SU-DHL-6 (cell line): ENCODE measurements at regions not wholly inside any gene's neighbourhood (a gene's known extent, or its start where the extent isn't known, plus 50 kb on each side); places are given as distances from the start of the nearest gene placed in this dataset.

Experiments
- H2AFZ ChIP-seq: fragments of 200-600 bp; sonication (generic); 2 replicates; pipeline ENCODE4 v1.6.1; 2014; ENCODE audit warnings: low read depth, mild to moderate bottlenecking, moderate library complexity, mixed read lengths, antibody characterized with exemption, low read length; ENCODE audit not compliant: severe bottlenecking
- H3F3A ChIP-seq: fragments of 200-600 bp; shearing (Covaris generic); 2 replicates; pipeline ENCODE4 v1.6.0; 2016; ENCODE audit warnings: antibody characterized with exemption, mild to moderate bottlenecking; ENCODE audit not compliant: insufficient read depth
- H3K27ac ChIP-seq: fragments of 200-600 bp; sonication (generic); 2 replicates; pipeline ENCODE4 v1.5.1; 2016; ENCODE audit warnings: low read depth, mild to moderate bottlenecking, low read length, moderate library complexity, mixed read lengths
- H3K27me3 ChIP-seq: fragments of 200-600 bp; sonication (generic), shearing (Covaris generic); 2 replicates; pipeline ENCODE4 v1.6.0; 2014; ENCODE audit warnings: mild to moderate bottlenecking, low read length
- H3K36me3 ChIP-seq: fragments of 200-600 bp; sonication (generic); 2 replicates; pipeline ENCODE4 v1.6.1; 2014; ENCODE audit warnings: mild to moderate bottlenecking, low read length, mixed read lengths
- H3K4me2 ChIP-seq: fragments of 300-600, 200-600 bp; shearing (Covaris generic), sonication (generic); 2 replicates; pipeline ENCODE4 v1.6.0; 2014; ENCODE audit warnings: low read length, low read depth, mild to moderate bottlenecking; ENCODE audit not compliant: poor library complexity, severe bottlenecking
- H3K4me3 ChIP-seq: fragments of 200-600 bp; sonication (generic); 2 replicates; pipeline ENCODE4 v1.5.1; 2014; ENCODE audit warnings: antibody characterized with exemption, low read length, mild to moderate bottlenecking, mixed read lengths; ENCODE audit not compliant: insufficient read depth, poor library complexity, severe bottlenecking
- H3K79me2 ChIP-seq: fragments of 200-600 bp; sonication (generic); 2 replicates; pipeline ENCODE4 v1.6.1; 2014; ENCODE audit warnings: mild to moderate bottlenecking, low read length, moderate library complexity; ENCODE audit not compliant: insufficient read depth
- H3K9ac ChIP-seq: fragments of 200-600 bp; sonication (generic); 2 replicates; pipeline ENCODE4 v1.7.0; 2014; ENCODE audit warnings: mild to moderate bottlenecking, low read length
- H3K9me2 ChIP-seq: fragments of 200-600 bp; sonication (generic); replicated peaks from 2 replicates; pipeline ENCODE4 v1.6.1; 2014; ENCODE audit warnings: low read length; ENCODE audit not compliant: insufficient read depth
- H3K9me3 ChIP-seq: fragments of 200-600 bp; sonication (generic); 2 replicates; pipeline ENCODE4 v1.6.1; 2014; ENCODE audit warnings: low read length, mixed read lengths; ENCODE audit not compliant: insufficient read depth
- H4K20me1 ChIP-seq: fragments of 200-600 bp; sonication (generic); 2 replicates; pipeline ENCODE4 v1.6.1; 2014; ENCODE audit warnings: low read depth, mild to moderate bottlenecking, antibody characterized with exemption, low read length, moderate library complexity, mixed read lengths
- EZH2phosphoT487 ChIP-seq: fragments of 200-600 bp; sonication (generic), shearing (Covaris generic); conservative IDR thresholded peaks from 2 replicates; pipeline ENCODE4 v1.6.1; 2018; ENCODE audit warnings: mild to moderate bottlenecking, antibody characterized with exemption, low read length, moderate library complexity, mixed read lengths
- TF ChIP-seq, protein P1 (sequence below): fragments of 200-600 bp; sonication (generic); IDR thresholded peaks from one replicate; pipeline ENCODE4 v1.5.1; 2017; ENCODE audit warnings: antibody characterized with exemption, mild to moderate bottlenecking, low read length, moderate library complexity; ENCODE audit not compliant: insufficient read depth, poor library complexity, severe bottlenecking

DNA sequence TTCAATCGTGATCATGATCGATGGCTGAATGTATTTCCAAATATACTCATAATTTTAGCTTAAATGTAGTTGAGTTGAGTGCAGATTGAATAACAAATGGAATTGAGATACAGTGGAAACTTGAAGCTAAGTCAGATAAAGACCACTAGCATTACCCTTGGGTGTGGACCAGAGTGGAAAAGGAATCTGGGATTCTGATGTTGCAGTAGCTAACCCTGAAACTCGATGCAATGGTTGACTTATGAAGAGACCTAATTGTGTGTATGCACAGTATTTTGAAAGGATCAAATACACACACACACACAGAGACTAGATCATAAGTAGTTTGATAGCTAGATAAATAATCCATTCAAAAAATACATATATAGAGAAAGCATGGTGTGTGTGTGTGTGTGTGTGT lies 135.8 kb downstream of the RXFP2 start:
- Histone ChIP-seq H3K4me2 (no peak overlapping the region), H3K9ac (no peak overlapping the region), H3K79me2 (no peaks in the 10 kb centered on the region), H3K4me3 (no peak overlapping the region), H3K27me3 (no peaks in the 10 kb centered on the region), H3F3A (no peaks in the 10 kb centered on the region), H4K20me1 (no peaks in the 10 kb centered on the region), H3K27ac (no peak overlapping the region), H3K9me3 (no peaks in the 10 kb centered on the region), H2AFZ (no peak overlapping the region), H3K9me2 (no peaks in the 10 kb centered on the region), H3K36me3 (no peaks in the 10 kb centered on the region)
- TF ChIP-seq EZH2phosphoT487, result no peak
- TF ChIP-seq, protein P1, sequence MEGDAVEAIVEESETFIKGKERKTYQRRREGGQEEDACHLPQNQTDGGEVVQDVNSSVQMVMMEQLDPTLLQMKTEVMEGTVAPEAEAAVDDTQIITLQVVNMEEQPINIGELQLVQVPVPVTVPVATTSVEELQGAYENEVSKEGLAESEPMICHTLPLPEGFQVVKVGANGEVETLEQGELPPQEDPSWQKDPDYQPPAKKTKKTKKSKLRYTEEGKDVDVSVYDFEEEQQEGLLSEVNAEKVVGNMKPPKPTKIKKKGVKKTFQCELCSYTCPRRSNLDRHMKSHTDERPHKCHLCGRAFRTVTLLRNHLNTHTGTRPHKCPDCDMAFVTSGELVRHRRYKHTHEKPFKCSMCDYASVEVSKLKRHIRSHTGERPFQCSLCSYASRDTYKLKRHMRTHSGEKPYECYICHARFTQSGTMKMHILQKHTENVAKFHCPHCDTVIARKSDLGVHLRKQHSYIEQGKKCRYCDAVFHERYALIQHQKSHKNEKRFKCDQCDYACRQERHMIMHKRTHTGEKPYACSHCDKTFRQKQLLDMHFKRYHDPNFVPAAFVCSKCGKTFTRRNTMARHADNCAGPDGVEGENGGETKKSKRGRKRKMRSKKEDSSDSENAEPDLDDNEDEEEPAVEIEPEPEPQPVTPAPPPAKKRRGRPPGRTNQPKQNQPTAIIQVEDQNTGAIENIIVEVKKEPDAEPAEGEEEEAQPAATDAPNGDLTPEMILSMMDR, result no peak

DNA sequence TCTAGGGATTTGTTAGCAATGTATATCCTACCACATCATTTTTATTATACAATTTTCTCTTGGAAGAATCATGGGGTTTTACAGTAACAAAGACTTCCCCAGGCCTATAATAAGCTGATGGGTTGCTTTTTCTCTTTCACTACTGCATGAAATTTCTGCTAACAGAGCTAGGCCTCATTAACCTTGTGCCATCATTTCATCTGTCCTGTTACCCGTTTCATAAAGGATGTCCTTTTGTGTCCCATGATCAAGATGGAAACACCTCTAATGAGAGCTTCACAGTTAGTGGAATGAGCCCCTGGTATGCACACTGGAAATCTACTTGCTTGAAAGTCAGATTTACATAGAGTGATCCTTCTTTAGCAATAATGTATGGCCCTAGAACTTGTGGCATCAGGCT lies 138.7 kb downstream of the RXFP2 start:
- H3K79me2 ChIP-seq, result no peaks in the 10 kb centered on the region
- no peaks in the 10 kb centered on the region for H3K9me2 ChIP-seq
- H3K27me3 ChIP-seq, result no peaks in the 10 kb centered on the region
- H3F3A ChIP-seq, result no peaks in the 10 kb centered on the region
- H3K36me3 ChIP-seq, result no peaks in the 10 kb centered on the region
- no peaks in the 10 kb centered on the region for H4K20me1 ChIP-seq
- H3K27ac ChIP-seq, result no peak overlapping the region
- TF ChIP-seq, protein P1, result no peak
- TF ChIP-seq EZH2phosphoT487, result no peak
- H2AFZ ChIP-seq, result no peak overlapping the region
- H3K4me3 ChIP-seq, result no peak overlapping the region
- no peaks in the 10 kb centered on the region for H3K9me3 ChIP-seq
- no peak overlapping the region for H3K9ac ChIP-seq
- no peak overlapping the region for H3K4me2 ChIP-seq

DNA sequence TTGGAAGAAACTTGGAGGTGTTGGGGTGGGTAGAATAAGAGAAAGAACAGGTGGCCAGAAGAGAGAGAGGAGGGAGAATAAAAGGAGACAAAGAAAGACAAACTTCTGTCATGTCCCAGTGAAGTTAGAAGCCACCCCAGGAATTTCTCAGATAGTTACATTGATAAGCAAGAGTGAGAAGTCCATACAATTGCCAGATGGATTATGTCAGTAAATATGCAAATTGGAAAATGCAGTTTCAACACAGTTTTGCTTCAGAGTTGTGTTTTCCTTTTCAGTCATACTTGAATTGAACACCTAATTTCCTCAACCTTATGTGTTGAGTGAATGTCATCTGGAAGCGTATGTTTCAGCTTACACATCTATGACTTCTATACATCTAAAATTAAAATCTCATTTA lies 139.2 kb downstream of the RXFP2 start:
- no peak overlapping the region for H2AFZ ChIP-seq
- no peaks in the 10 kb centered on the region for H3K9me2 ChIP-seq
- no peaks in the 10 kb centered on the region for H4K20me1 ChIP-seq
- H3K27ac ChIP-seq, result no peak overlapping the region
- no peaks in the 10 kb centered on the region for H3K27me3 ChIP-seq
- H3K79me2 ChIP-seq, result no peaks in the 10 kb centered on the region
- TF ChIP-seq, protein P1, result no peak
- TF ChIP-seq EZH2phosphoT487, result no peak
- H3K36me3 ChIP-seq, result no peaks in the 10 kb centered on the region
- no peaks in the 10 kb centered on the region for H3K9me3 ChIP-seq
- no peaks in the 10 kb centered on the region for H3F3A ChIP-seq
- H3K9ac ChIP-seq, result no peak overlapping the region
- H3K4me2 ChIP-seq, result no peak overlapping the region
- no peak overlapping the region for H3K4me3 ChIP-seq

DNA sequence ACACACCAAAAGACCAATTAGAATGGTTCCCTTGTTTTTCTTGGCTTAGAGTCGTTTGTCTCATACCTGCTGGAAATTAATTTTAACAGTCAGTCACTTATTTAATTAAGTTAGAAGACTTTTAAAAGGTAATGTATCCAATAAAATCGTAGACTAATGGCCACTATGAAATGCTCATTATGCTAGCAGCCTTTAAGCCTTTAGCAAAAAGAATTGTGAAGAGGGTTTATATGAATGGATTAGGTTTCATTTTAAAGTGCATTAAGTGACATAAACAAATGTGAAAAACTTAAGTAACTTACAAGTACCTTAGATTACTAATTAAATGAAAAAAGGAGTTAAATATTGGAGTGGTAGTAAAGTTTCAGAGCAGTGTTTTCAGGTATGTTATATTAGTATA lies 139.6 kb downstream of the RXFP2 start:
- no peaks in the 10 kb centered on the region for H3F3A ChIP-seq
- no peaks in the 10 kb centered on the region for H3K27me3 ChIP-seq
- H3K9me3 ChIP-seq, result no peaks in the 10 kb centered on the region
- no peak overlapping the region for H3K4me2 ChIP-seq
- no peaks in the 10 kb centered on the region for H3K36me3 ChIP-seq
- no peaks in the 10 kb centered on the region for H4K20me1 ChIP-seq
- H2AFZ ChIP-seq, result no peak overlapping the region
- TF ChIP-seq, protein P1, result no peak
- no peak for TF ChIP-seq EZH2phosphoT487
- H3K9ac ChIP-seq, result no peak overlapping the region
- H3K9me2 ChIP-seq, result no peaks in the 10 kb centered on the region
- no peak overlapping the region for H3K27ac ChIP-seq
- no peak overlapping the region for H3K4me3 ChIP-seq
- no peaks in the 10 kb centered on the region for H3K79me2 ChIP-seq
